ENCODE measurements at regions not wholly inside any gene's neighbourhood (a gene's known extent, or its start where the extent isn't known, plus 50 kb on each side); places are given as distances from the start of the nearest gene placed in this dataset.

GRCh38 chr18:22683196-22683676 is 249.9 kb upstream of the RBBP8 start:
- intact Hi-C loops (cut with DNase I), result no loop called here
- peak overlapping the region in 2 of 4 donors; percentile 71 to 77 for H3K27ac ChIP-seq

GRCh38 chr18:22683786-22684185 is 249.3 kb upstream of the RBBP8 start:
- Histone ChIP-seq H3K4me3 (no peak overlapping the region), H3K9me3 (no peaks in the 10 kb centered on the region), H3K36me3 (no peaks in the 10 kb centered on the region), H3K27ac (peak overlapping the region; percentile 2 to 77 (median 38)), H3K27me3 (no peaks in the 10 kb centered on the region), H3K4me1 (peaks cover 0 to 15% (median 12%) of the 10 kb centered on the region in 3 donors)
- intact Hi-C loops (cut with DNase I), result no loop called here
- DNase-seq, result no peak
- TF ChIP-seq CTCF (IDR thresholded peaks at IDR 0.05), result no peak
- no peak for FAIRE-seq
- peak in 2 of 4 donors; percentile 2 to 7 for ATAC-seq
- WGBS, 2 donors, result 67 to 74% methylated on average over 2 of the region's 2 CpGs

More at GRCh38 chr18:22683196-22683676, 249.9 kb upstream of the RBBP8 start:
- H3K9me3 ChIP-seq, result no peaks in the 10 kb centered on the region
- H3K36me3 ChIP-seq, result no peaks in the 10 kb centered on the region
- H3K4me1 ChIP-seq, result peaks cover 0 to 15% (median 12%) of the 10 kb centered on the region in 3 donors
- ATAC-seq, result peak; percentile 95 to 97 (median 96)
- H3K27me3 ChIP-seq, result no peaks in the 10 kb centered on the region
- no peak for TF ChIP-seq CTCF (IDR thresholded peaks at IDR 0.05)
- WGBS, 2 donors, result 2 to 5% methylated on average over 9 of the region's 9 CpGs
- DNase-seq, result peak; percentile 73 to 87 (median 84)
- H3K4me3 ChIP-seq, result peak overlapping the region in 1 of 4 donors; percentile 22
- peak; percentile 98 for FAIRE-seq

GRCh38 chr18:22684268-22684667 is 248.9 kb upstream of the RBBP8 start:
- intact Hi-C loops (cut with DNase I), result no loop called here
- Histone ChIP-seq H3K4me3 (no peak overlapping the region), H3K27ac (peak overlapping the region in 3 of 4 donors; percentile 2 to 77 (median 71)), H3K36me3 (no peaks in the 10 kb centered on the region), H3K27me3 (no peaks in the 10 kb centered on the region), H3K4me1 (peaks cover 0 to 15% (median 12%) of the 10 kb centered on the region in 3 donors), H3K9me3 (no peaks in the 10 kb centered on the region)
- 86 to 96% methylated on average over 2 of the region's 2 CpGs for WGBS, 2 donors
- ATAC-seq (no peak), FAIRE-seq (no peak), DNase-seq (no peak)
- no peak for TF ChIP-seq CTCF (IDR thresholded peaks at IDR 0.05)

- no peaks in the 10 kb centered on the region for H3K9me3 ChIP-seq
- no peak for ATAC-seq
- peaks cover 0 to 15% (median 12%) of the 10 kb centered on the region in 3 donors for H3K4me1 ChIP-seq
- no peak for TF ChIP-seq CTCF (IDR thresholded peaks at IDR 0.05)
- WGBS, 2 donors, result 90 to 95% methylated on average over 2 of the region's 2 CpGs
- intact Hi-C loops (cut with DNase I), result no loop called here
- H3K36me3 ChIP-seq, result no peaks in the 10 kb centered on the region
- no peak for FAIRE-seq
- DNase-seq, result no peak
- H3K4me3 ChIP-seq, result no peak overlapping the region
- no peaks in the 10 kb centered on the region for H3K27me3 ChIP-seq
- H3K27ac ChIP-seq, result no peak overlapping the region
Observed at GRCh38 chr18:22685788-22686187, 247.3 kb upstream of the RBBP8 start.

- no peak for ATAC-seq
- TF ChIP-seq CTCF (IDR thresholded peaks at IDR 0.05), result no peak
- no peak overlapping the region for H3K27ac ChIP-seq
- no peak for FAIRE-seq
- intact Hi-C loops (cut with DNase I), result no loop called here
- H3K4me1 ChIP-seq, result peaks cover 0 to 3% (median 3%) of the 10 kb centered on the region in 3 donors
- no peaks in the 10 kb centered on the region for H3K27me3 ChIP-seq
- no peaks in the 10 kb centered on the region for H3K9me3 ChIP-seq
- DNase-seq, result no peak
- H3K36me3 ChIP-seq, result no peaks in the 10 kb centered on the region
- WGBS, 2 donors, result 59% methylated on average over 3 of the region's 3 CpGs
- H3K4me3 ChIP-seq, result no peak overlapping the region
Observed at GRCh38 chr18:22687892-22688680, 245.0 kb upstream of the RBBP8 start.
